ENCODE measurements at regions not wholly inside any gene's neighbourhood (a gene's known extent, or its start where the extent isn't known, plus 50 kb on each side); places are given as distances from the start of the nearest gene placed in this dataset.
A peak's percentile ranks its signal among the peaks of the same experiment; 100 is the strongest.

DNA sequence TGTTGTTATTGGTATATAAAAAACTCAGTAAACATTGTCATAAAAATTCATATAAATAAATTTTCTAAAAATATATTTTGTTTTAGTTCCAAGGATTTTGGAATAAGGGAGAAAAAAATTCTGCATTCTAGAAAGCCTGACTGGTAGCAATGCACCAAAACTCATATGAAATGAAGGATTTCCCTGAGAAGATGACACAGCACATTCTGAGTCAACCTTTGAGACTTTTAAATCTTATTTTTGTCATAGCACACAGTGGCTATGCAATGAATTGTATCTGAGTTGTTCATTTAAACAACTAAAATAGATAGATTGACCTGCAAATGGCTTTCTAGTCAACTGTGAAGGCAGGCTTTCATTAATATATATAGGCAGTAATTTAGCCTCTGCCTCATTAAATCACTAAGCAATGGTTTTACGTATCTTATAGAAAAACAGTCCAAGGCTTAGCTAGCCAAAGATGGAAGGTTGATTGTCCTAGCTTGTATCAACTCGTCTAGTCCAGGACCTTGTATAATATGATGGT is 239.1 kb upstream of the NEIL3 start:
- no peaks in the 10 kb centered on the region for H3K27me3 ChIP-seq (ENCODE audit: control insufficient read depth, insufficient read depth, low read length)
- no peaks in the 10 kb centered on the region for H3K36me3 ChIP-seq (ENCODE audit: control insufficient read depth, insufficient read depth, low read length)
- DNase-seq (ENCODE audit: low read depth) (no peak), FAIRE-seq (no peak)
- TF ChIP-seq, protein P1, sequence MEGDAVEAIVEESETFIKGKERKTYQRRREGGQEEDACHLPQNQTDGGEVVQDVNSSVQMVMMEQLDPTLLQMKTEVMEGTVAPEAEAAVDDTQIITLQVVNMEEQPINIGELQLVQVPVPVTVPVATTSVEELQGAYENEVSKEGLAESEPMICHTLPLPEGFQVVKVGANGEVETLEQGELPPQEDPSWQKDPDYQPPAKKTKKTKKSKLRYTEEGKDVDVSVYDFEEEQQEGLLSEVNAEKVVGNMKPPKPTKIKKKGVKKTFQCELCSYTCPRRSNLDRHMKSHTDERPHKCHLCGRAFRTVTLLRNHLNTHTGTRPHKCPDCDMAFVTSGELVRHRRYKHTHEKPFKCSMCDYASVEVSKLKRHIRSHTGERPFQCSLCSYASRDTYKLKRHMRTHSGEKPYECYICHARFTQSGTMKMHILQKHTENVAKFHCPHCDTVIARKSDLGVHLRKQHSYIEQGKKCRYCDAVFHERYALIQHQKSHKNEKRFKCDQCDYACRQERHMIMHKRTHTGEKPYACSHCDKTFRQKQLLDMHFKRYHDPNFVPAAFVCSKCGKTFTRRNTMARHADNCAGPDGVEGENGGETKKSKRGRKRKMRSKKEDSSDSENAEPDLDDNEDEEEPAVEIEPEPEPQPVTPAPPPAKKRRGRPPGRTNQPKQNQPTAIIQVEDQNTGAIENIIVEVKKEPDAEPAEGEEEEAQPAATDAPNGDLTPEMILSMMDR (IDR thresholded peaks at IDR 0.05; ENCODE audit: insufficient read depth, low read length, severe bottlenecking) = no peak
- H3K4me3 ChIP-seq (ENCODE audit: low read depth, low read length) = no peak overlapping the region

DNA sequence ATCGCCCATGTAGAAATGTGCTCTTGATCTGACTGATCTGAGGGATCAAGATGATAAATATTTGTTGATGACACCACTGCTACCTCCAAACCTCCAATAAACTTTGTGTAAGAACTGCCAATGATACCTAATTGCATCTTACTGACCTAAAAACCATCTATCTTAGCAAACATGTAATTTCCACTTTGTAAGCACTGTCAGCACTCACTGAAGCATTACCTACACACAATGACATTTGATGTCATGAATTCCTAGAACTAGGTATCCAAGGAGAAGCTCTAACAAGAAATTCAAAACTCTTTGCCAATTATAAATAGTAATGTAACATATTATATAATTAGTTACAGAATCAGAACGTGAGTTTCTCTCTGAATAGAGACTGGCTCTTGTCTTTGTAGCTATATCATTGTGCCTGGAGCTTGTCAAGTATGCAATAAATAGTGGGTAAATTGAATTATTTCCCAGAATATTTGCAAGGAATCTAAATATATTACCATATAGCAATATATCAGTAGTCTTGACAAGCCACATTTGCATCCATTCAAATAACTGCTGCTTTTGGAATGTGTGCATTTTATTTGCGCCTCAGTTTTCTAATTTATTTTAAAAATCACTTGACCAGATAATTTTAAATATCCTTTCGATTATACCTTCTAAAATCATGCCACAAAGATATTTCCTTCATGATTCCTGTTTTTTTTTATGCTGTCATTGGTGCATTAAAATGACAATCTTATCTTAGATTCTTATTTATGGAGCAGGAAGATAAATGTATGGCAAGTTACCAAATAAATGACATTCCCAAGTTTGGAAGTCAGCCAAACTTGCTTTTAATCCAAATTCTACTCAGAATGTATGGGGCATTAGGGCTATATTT is 232.3 kb upstream of the NEIL3 start:
- TF ChIP-seq, protein P1 (IDR thresholded peaks at IDR 0.05; ENCODE audit: insufficient read depth, low read length, severe bottlenecking) = no peak
- no peaks in the 10 kb centered on the region for H3K27me3 ChIP-seq (ENCODE audit: control insufficient read depth, insufficient read depth, low read length)
- H3K4me3 ChIP-seq (ENCODE audit: low read depth, low read length) = no peak overlapping the region
- FAIRE-seq (no peak), DNase-seq (ENCODE audit: low read depth) (no peak)
- no peaks in the 10 kb centered on the region for H3K36me3 ChIP-seq (ENCODE audit: control insufficient read depth, insufficient read depth, low read length)

DNA sequence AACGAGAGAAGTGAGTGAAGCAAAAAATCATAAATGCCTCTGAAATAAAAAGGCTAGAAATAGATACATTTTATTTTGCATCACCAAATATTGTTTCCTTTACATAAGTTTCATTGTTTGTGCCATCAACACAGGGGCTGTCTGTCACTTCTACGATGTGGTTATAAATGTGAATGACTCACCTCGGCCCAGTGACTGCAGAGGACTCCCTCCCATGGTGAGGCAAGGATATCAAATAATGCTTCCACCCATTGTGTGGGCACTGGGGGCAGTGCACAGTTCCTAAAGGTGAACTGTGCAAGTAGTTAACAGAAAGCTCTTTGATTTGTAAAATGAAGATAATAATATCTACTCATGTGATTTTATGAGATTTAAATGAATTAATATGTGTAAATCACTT is 230.3 kb upstream of the NEIL3 start:
- Histone ChIP-seq H3K27me3 (ENCODE audit: control insufficient read depth, insufficient read depth, low read length) (no peaks in the 10 kb centered on the region), H3K36me3 (ENCODE audit: control insufficient read depth, insufficient read depth, low read length) (no peaks in the 10 kb centered on the region), H3K4me3 (ENCODE audit: low read depth, low read length) (no peak overlapping the region)
- FAIRE-seq (no peak), DNase-seq (ENCODE audit: low read depth) (peak; percentile 8)
- TF ChIP-seq, protein P1 (IDR thresholded peaks at IDR 0.05; ENCODE audit: insufficient read depth, low read length, severe bottlenecking) = no peak

DNA sequence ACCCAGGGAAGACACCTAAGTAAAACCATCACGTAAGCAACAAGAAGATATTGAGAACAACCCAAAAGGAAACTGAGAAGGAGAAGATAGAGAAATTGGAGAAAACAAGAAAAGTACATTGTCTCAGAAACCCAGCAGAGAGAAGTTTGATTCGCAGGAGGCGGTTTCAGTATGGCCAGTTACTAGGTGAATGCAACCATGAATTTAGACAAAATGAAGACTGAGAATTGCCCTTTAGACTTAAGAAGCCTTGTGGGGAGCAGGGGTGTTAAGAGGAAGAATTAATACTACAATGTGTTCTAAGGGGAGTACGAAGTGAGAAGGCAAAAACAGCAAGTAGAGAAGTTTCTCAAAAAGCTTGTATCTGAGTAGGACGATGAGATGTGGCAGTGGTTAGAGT is 229.3 kb upstream of the NEIL3 start:
- no peak for FAIRE-seq
- H3K4me3 ChIP-seq (ENCODE audit: low read depth, low read length) = no peak overlapping the region
- H3K27me3 ChIP-seq (ENCODE audit: control insufficient read depth, insufficient read depth, low read length) = no peaks in the 10 kb centered on the region
- no peak for DNase-seq (ENCODE audit: low read depth)
- TF ChIP-seq, protein P1 (IDR thresholded peaks at IDR 0.05; ENCODE audit: insufficient read depth, low read length, severe bottlenecking) = no peak
- no peaks in the 10 kb centered on the region for H3K36me3 ChIP-seq (ENCODE audit: control insufficient read depth, insufficient read depth, low read length)

DNA sequence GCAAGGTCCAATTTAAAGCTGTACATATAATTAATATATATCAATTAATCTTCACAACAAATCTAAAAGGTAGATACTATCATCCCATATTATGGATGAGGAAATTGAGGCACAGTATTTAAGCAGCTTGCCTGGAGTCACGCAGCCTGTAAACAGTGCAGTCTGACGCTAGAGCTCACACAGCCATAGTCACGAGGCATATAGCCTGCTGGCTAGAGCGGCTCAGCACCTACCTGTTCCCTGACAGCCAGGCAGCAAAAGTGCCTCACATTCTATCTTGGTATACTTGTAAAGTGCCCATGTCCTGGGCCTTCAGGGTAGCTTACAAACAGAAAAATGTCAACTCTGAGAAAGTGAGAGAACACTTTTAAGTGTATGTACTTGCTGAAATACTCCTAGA is 222.6 kb upstream of the NEIL3 start:
- no peak for DNase-seq (ENCODE audit: low read depth)
- Histone ChIP-seq H3K4me3 (ENCODE audit: low read depth, low read length) (no peak overlapping the region), H3K27me3 (ENCODE audit: control insufficient read depth, insufficient read depth, low read length) (no peaks in the 10 kb centered on the region), H3K36me3 (ENCODE audit: control insufficient read depth, insufficient read depth, low read length) (no peaks in the 10 kb centered on the region)
- FAIRE-seq = no peak
- TF ChIP-seq, protein P1 (IDR thresholded peaks at IDR 0.05; ENCODE audit: insufficient read depth, low read length, severe bottlenecking) = no peak
